ENCODE measurements at regions not wholly inside any gene's neighbourhood (a gene's known extent, or its start where the extent isn't known, plus 50 kb on each side); places are given as distances from the start of the nearest gene placed in this dataset.
A peak's percentile ranks its signal among the peaks of the same experiment; 100 is the strongest.

- DNase-seq (ENCODE audit: low spot score): no peak
Observed at GRCh38 chr4:123747016-123747415, 350.4 kb downstream of the SPRY1 start.

- no peak for DNase-seq (ENCODE audit: low spot score)
Observed at GRCh38 chr4:123748806-123749205, 352.2 kb downstream of the SPRY1 start.

GRCh38 chr4:123749383-123749782 lies 352.8 kb downstream of the SPRY1 start:
- DNase-seq (ENCODE audit: low spot score): no peak

- peak; percentile 65 for DNase-seq (ENCODE audit: low spot score)
Observed at GRCh38 chr4:123750044-123750443, 353.4 kb downstream of the SPRY1 start.

GRCh38 chr4:123755655-123756054 lies 359.1 kb downstream of the SPRY1 start:
- no peak for DNase-seq (ENCODE audit: low spot score)

GRCh38 chr4:123767806-123768205 lies 371.2 kb downstream of the SPRY1 start:
- no peak for DNase-seq (ENCODE audit: low spot score)

GRCh38 chr4:123770884-123771283 lies 374.3 kb downstream of the SPRY1 start:
- DNase-seq (ENCODE audit: low spot score): no peak

- DNase-seq (ENCODE audit: low spot score): no peak
Observed at GRCh38 chr4:123776267-123776666, 379.7 kb downstream of the SPRY1 start.

- DNase-seq (ENCODE audit: low spot score): peak; percentile 14
Observed at GRCh38 chr4:123777373-123777772, 380.8 kb downstream of the SPRY1 start.

GRCh38 chr4:123783151-123783790 lies 386.7 kb downstream of the SPRY1 start:
- no peak for DNase-seq (ENCODE audit: low spot score)

GRCh38 chr4:123783921-123784320 lies 387.3 kb downstream of the SPRY1 start:
- DNase-seq (ENCODE audit: low spot score): no peak

GRCh38 chr4:123784626-123785025 lies 388.0 kb downstream of the SPRY1 start:
- DNase-seq (ENCODE audit: low spot score): no peak

GRCh38 chr4:123785538-123785937 lies 388.9 kb downstream of the SPRY1 start:
- DNase-seq (ENCODE audit: low spot score): no peak

GRCh38 chr4:123786163-123786915 lies 389.7 kb downstream of the SPRY1 start:
- DNase-seq (ENCODE audit: low spot score): no peak

- DNase-seq (ENCODE audit: low spot score): no peak
Observed at GRCh38 chr4:123786920-123787319, 390.3 kb downstream of the SPRY1 start.

GRCh38 chr4:123787512-123788080 lies 391.0 kb downstream of the SPRY1 start:
- DNase-seq (ENCODE audit: low spot score): no peak

- DNase-seq (ENCODE audit: low spot score): no peak
Observed at GRCh38 chr4:123788577-123788976, 392.0 kb downstream of the SPRY1 start.

- no peak for DNase-seq (ENCODE audit: low spot score)
Observed at GRCh38 chr4:123790681-123791080, 394.1 kb downstream of the SPRY1 start.

GRCh38 chr4:123802082-123802645 lies 405.6 kb downstream of the SPRY1 start:
- DNase-seq (ENCODE audit: low spot score): no peak

GRCh38 chr4:123802933-123803332 lies 406.3 kb downstream of the SPRY1 start:
- DNase-seq (ENCODE audit: low spot score): no peak

- no peak for DNase-seq (ENCODE audit: low spot score)
Observed at GRCh38 chr4:123804196-123804721, 407.7 kb downstream of the SPRY1 start.

- no peak for DNase-seq (ENCODE audit: low spot score)
Observed at GRCh38 chr4:123806056-123806455, 409.5 kb downstream of the SPRY1 start.

- DNase-seq (ENCODE audit: low spot score): no peak
Observed at GRCh38 chr4:123807187-123807586, 410.6 kb downstream of the SPRY1 start.
